NT2/D1 (cell line): ENCODE measurements at regions not wholly inside any gene's neighbourhood (a gene's known extent, or its start where the extent isn't known, plus 50 kb on each side); places are given as distances from the start of the nearest gene placed in this dataset.

Experiments
- YY1 ChIP-seq: IDR thresholded peaks from 2 replicates; pipeline ENCODE4 v1.6.1; 2011; ENCODE audit not compliant: insufficient read length, insufficient read depth
- ZNF274 ChIP-seq: IDR thresholded peaks from 2 replicates; pipeline ENCODE4 v1.6.1; 2011; ENCODE audit warnings: mild to moderate bottlenecking, low read depth, low read length

GRCh38 chr18:68181956-68182355, 533.0 kb downstream of the TMX3 start:
- TF ChIP-seq YY1 (no peak), ZNF274 (no peak)
